ENCODE measurements at regions not wholly inside any gene's neighbourhood (a gene's known extent, or its start where the extent isn't known, plus 50 kb on each side); places are given as distances from the start of the nearest gene placed in this dataset.

DNA sequence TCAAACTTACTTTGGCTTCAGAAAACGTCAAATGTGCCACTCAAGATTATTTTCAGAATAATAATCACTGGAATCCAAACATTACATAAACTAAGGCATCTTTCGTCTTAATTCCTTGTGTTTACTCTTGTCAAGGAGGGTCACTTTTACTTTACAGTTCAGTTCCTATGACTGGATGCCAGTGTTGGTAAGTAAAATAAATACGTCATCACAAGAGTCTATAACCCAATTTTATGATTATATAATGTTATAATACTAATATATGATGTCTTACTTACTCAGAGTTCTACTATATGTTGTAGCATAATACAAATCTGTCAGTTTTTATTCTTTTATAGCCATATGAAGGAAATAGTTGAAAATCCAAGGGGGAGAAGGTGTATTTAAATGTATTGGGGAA lies 123.8 kb downstream of the GPR85 start:
- TF ChIP-seq EZH2phosphoT487 (IDR thresholded peaks at IDR 0.05; ENCODE audit: unreplicated experiment) (no peak), CTCF (conservative IDR thresholded peaks at IDR 0.05; ENCODE audit: low read depth in 2 of 2) (no peak), EZH2 (IDR thresholded peaks at IDR 0.05; ENCODE audit: low read depth, unreplicated experiment) (no peak), POLR2AphosphoS5 (IDR thresholded peaks at IDR 0.05; ENCODE audit: low read depth) (no peak), ZNF331 (CRISPR knock-in tag; IDR thresholded peaks at IDR 0.05; ENCODE audit: low read depth) (no peak), CREB1 (CRISPR knock-in tag; IDR thresholded peaks at IDR 0.05; ENCODE audit: low read depth) (no peak), REST (IDR thresholded peaks at IDR 0.05; ENCODE audit: unreplicated experiment) (no peak), ZNF114 (CRISPR knock-in tag; IDR thresholded peaks at IDR 0.05) (no peak), STAT1 (IDR thresholded peaks at IDR 0.05; ENCODE audit: unreplicated experiment) (no peak), JUNB (IDR thresholded peaks at IDR 0.05; ENCODE audit: unreplicated experiment) (no peak), NANOG (IDR thresholded peaks at IDR 0.05; ENCODE audit: borderline replicate concordance) (no peak)
- TF ChIP-seq, protein P1, sequence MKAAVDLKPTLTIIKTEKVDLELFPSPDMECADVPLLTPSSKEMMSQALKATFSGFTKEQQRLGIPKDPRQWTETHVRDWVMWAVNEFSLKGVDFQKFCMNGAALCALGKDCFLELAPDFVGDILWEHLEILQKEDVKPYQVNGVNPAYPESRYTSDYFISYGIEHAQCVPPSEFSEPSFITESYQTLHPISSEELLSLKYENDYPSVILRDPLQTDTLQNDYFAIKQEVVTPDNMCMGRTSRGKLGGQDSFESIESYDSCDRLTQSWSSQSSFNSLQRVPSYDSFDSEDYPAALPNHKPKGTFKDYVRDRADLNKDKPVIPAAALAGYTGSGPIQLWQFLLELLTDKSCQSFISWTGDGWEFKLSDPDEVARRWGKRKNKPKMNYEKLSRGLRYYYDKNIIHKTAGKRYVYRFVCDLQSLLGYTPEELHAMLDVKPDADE (IDR thresholded peaks at IDR 0.05): no peak

Measured in GM23338 (cell line).